Neural progenitor cell (in vitro differentiated cells): ENCODE measurements at regions not wholly inside any gene's neighbourhood (a gene's known extent, or its start where the extent isn't known, plus 50 kb on each side); places are given as distances from the start of the nearest gene placed in this dataset.

ENCODE experiments used
- DNase-seq: peaks from one replicate; pipeline ENCODE4 v3.0.0-alpha.2; 2016; ENCODE audit warnings: low spot score
- H2AFZ ChIP-seq: fragments of 200-600 bp; sonication (generic); replicated peaks from 2 replicates; pipeline ENCODE4 v1.6.1; 2016; ENCODE audit warnings: antibody characterized with exemption
- H3F3A ChIP-seq: fragments of 200-600 bp; sonication (generic); 2 replicates; pipeline ENCODE4 v1.6.1; 2016; ENCODE audit warnings: antibody characterized with exemption, low read depth
- H3K27ac ChIP-seq: fragments of 200-600 bp; sonication (generic); 2 replicates; pipeline ENCODE4 v1.5.1; 2016; ENCODE audit warnings: mild to moderate bottlenecking
- H3K27me3 ChIP-seq: fragments of 200-600 bp; sonication (generic); 2 replicates; pipeline ENCODE4 v1.6.1; 2016; ENCODE audit warnings: mild to moderate bottlenecking, moderate library complexity
- H3K36me3 ChIP-seq: fragments of 200-600 bp; sonication (generic); 2 replicates; pipeline ENCODE4 v1.5.1; 2016
- H3K4me1 ChIP-seq: fragments of 200-600 bp; sonication (generic); 2 replicates; pipeline ENCODE4 v1.6.1; 2016; ENCODE audit warnings: mixed run types
- H3K4me2 ChIP-seq: fragments of 200-600 bp; sonication (generic); 2 replicates; pipeline ENCODE4 v1.6.1; 2016
- H3K4me3 ChIP-seq: fragments of 200-600 bp; sonication (generic); 2 replicates; pipeline ENCODE4 v1.5.1; 2016
- H3K79me2 ChIP-seq: fragments of 200-600 bp; sonication (generic); 2 replicates; pipeline ENCODE4 v1.6.1; 2016; ENCODE audit warnings: low read depth
- H3K9ac ChIP-seq: fragments of 200-600 bp; sonication (generic); 2 replicates; pipeline ENCODE4 v1.6.1; 2016
- H3K9me3 ChIP-seq: fragments of 200-600 bp; sonication (generic); 2 replicates; pipeline ENCODE4 v1.5.1; 2016; ENCODE audit warnings: low read depth
- H4K20me1 ChIP-seq: fragments of 200-600 bp; sonication (generic); 2 replicates; pipeline ENCODE4 v1.6.1; 2016; ENCODE audit warnings: low read depth
- H3K27ac Mint-ChIP-seq: 3 replicates; pipeline ENCODE4 v1.8.0; 2021; ENCODE audit warnings: mixed read lengths
- H3K27me3 Mint-ChIP-seq: 2 replicates; pipeline ENCODE4 v1.8.0; 2022; ENCODE audit warnings: low read depth, mild to moderate bottlenecking, inconsistent platforms, moderate library complexity, mixed read lengths; ENCODE audit not compliant: insufficient read depth
- H3K36me3 Mint-ChIP-seq: 3 replicates; pipeline ENCODE4 v1.8.0; 2021; ENCODE audit warnings: mixed read lengths
- H3K4me1 Mint-ChIP-seq: 3 replicates; pipeline ENCODE4 v1.8.0; 2021; ENCODE audit warnings: mixed read lengths
- H3K4me3 Mint-ChIP-seq: 3 replicates; pipeline ENCODE4 v1.8.0; 2021; ENCODE audit warnings: mild to moderate bottlenecking, moderate library complexity, mixed read lengths
- H3K9me3 Mint-ChIP-seq: 3 replicates; pipeline ENCODE4 v1.8.0; 2020; ENCODE audit warnings: mixed read lengths
- CTCF ChIP-seq: fragments of 200-600 bp; sonication (generic); IDR thresholded peaks from 2 replicates; pipeline ENCODE4 v1.5.1; 2017; ENCODE audit warnings: antibody characterized with exemption, mild to moderate bottlenecking
- EZH2 ChIP-seq: fragments of 200-600 bp; sonication (generic); IDR thresholded peaks from 2 replicates; pipeline ENCODE4 v1.6.1; 2017; ENCODE audit warnings: antibody characterized with exemption, mild to moderate bottlenecking, moderate library complexity
- EZH2phosphoT487 ChIP-seq: fragments of 200-600 bp; sonication (generic); IDR thresholded peaks from 2 replicates; pipeline ENCODE4 v1.6.1; 2017; ENCODE audit warnings: antibody characterized with exemption

GRCh38 chr13:50757008-50757407 lies 86.5 kb downstream of the DLEU7 start:
- H3K9ac ChIP-seq = no peak overlapping the region
- peaks cover 5% of the 10 kb centered on the region for H3K4me1 Mint-ChIP-seq
- no peak overlapping the region for H3K27ac ChIP-seq
- no peaks in the 10 kb centered on the region for H3K79me2 ChIP-seq
- H3K4me3 Mint-ChIP-seq = no peak overlapping the region
- no peak for DNase-seq
- H3K4me1 ChIP-seq = no peaks in the 10 kb centered on the region
- H4K20me1 ChIP-seq = no peaks in the 10 kb centered on the region
- H3F3A ChIP-seq = no peaks in the 10 kb centered on the region
- H3K27ac Mint-ChIP-seq = peak overlapping the region; percentile 11
- no peaks in the 10 kb centered on the region for H3K27me3 ChIP-seq
- TF ChIP-seq EZH2 (no peak), CTCF (no peak), EZH2phosphoT487 (no peak)
- peaks cover 3% of the 10 kb centered on the region for H3K9me3 ChIP-seq
- H3K9me3 Mint-ChIP-seq = peaks cover 16% of the 10 kb centered on the region
- no peak overlapping the region for H3K4me3 ChIP-seq
- no peaks in the 10 kb centered on the region for H3K36me3 ChIP-seq
- H3K4me2 ChIP-seq = no peak overlapping the region
- no peak overlapping the region for H2AFZ ChIP-seq
- H3K36me3 Mint-ChIP-seq = no peaks in the 10 kb centered on the region
- peaks cover 2% of the 10 kb centered on the region for H3K27me3 Mint-ChIP-seq

- H3F3A ChIP-seq = no peaks in the 10 kb centered on the region
- Mint-ChIP-seq H3K4me3 (no peak overlapping the region), H3K27me3 (peaks cover 2% of the 10 kb centered on the region), H3K36me3 (no peaks in the 10 kb centered on the region), H3K27ac (no peak overlapping the region), H3K4me1 (peaks cover 15% of the 10 kb centered on the region), H3K9me3 (peaks cover 15% of the 10 kb centered on the region)
- H3K9ac ChIP-seq = no peak overlapping the region
- H3K79me2 ChIP-seq = no peaks in the 10 kb centered on the region
- DNase-seq = no peak
- H3K9me3 ChIP-seq = peaks cover 3% of the 10 kb centered on the region
- H3K4me1 ChIP-seq = no peaks in the 10 kb centered on the region
- H3K4me2 ChIP-seq = no peak overlapping the region
- no peaks in the 10 kb centered on the region for H3K36me3 ChIP-seq
- no peak overlapping the region for H3K4me3 ChIP-seq
- no peak overlapping the region for H2AFZ ChIP-seq
- H3K27ac ChIP-seq = no peak overlapping the region
- H3K27me3 ChIP-seq = no peaks in the 10 kb centered on the region
- TF ChIP-seq EZH2phosphoT487 (no peak), EZH2 (no peak), CTCF (no peak)
- H4K20me1 ChIP-seq = no peaks in the 10 kb centered on the region
Measured at GRCh38 chr13:50758796-50759195, 84.7 kb downstream of the DLEU7 start.

- peaks cover 5% of the 10 kb centered on the region for H3K9me3 Mint-ChIP-seq
- Histone ChIP-seq H3K4me3 (no peak overlapping the region), H3K36me3 (no peaks in the 10 kb centered on the region), H3K9me3 (peaks cover 3% of the 10 kb centered on the region), H3K4me2 (no peak overlapping the region), H2AFZ (no peak overlapping the region), H3F3A (no peaks in the 10 kb centered on the region), H4K20me1 (no peaks in the 10 kb centered on the region), H3K9ac (no peak overlapping the region), H3K4me1 (no peaks in the 10 kb centered on the region), H3K79me2 (no peaks in the 10 kb centered on the region), H3K27ac (no peak overlapping the region), H3K27me3 (no peaks in the 10 kb centered on the region)
- peaks cover 2% of the 10 kb centered on the region for H3K27me3 Mint-ChIP-seq
- peaks cover 15% of the 10 kb centered on the region for H3K4me1 Mint-ChIP-seq
- H3K36me3 Mint-ChIP-seq = no peaks in the 10 kb centered on the region
- TF ChIP-seq EZH2phosphoT487 = no peak
- TF ChIP-seq CTCF = no peak
- TF ChIP-seq EZH2 = no peak
- no peak overlapping the region for H3K4me3 Mint-ChIP-seq
- no peak for DNase-seq
- no peak overlapping the region for H3K27ac Mint-ChIP-seq
Measured at GRCh38 chr13:50760751-50761150, 82.7 kb downstream of the DLEU7 start.
